ENCODE measurements at regions not wholly inside any gene's neighbourhood (a gene's known extent, or its start where the extent isn't known, plus 50 kb on each side); places are given as distances from the start of the nearest gene placed in this dataset.

GRCh38 chr6:4480788-4481735 lies 295.1 kb upstream of the CDYL start:
- no peak for TF ChIP-seq CTCF (IDR thresholded peaks at IDR 0.05)
- TF ChIP-seq EP300 (IDR thresholded peaks at IDR 0.05), result no peak

Measured in stomach (tissue), 4 donors.